NCI-H2107 (cell line): ENCODE measurements at regions not wholly inside any gene's neighbourhood (a gene's known extent, or its start where the extent isn't known, plus 50 kb on each side); places are given as distances from the start of the nearest gene placed in this dataset.
"Not testable (repeated sequence)": the region's sequence is repeated elsewhere in the genome, so short reads cannot be mapped to it uniquely, and the experiment has no call there.

Experiments
- DNase-seq: peaks from one replicate; lab custom pipeline; 2025; lab: John Stamatoyannopoulos, UW

DNA sequence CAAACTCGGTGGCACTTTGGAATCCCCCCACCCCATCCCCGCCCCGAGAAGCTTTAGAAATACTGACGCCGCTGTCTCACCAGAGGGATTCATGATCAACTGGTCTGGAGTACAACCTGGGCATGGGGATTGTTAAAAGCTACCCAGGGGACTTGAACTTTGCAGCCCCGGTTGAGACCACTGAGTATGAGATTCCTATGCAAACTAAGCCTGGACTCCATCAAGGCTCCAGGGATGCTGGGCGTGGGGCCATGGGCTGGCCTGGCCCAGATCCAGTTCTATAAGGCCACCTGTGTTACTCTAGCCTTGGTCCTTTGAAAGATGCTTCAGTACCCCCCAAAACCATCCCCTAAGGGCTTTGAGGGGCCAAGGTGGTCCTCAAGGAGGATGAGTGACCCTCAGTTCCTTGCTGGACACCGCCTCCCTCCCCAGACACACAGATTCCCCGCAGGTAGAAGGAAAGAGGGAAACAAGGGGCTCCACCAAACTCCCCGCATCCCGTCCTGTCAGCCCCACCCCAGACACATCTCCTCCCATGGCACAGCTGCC is 68.5 kb downstream of the MRPL36 start:
- DNase-seq, result no peak

DNA sequence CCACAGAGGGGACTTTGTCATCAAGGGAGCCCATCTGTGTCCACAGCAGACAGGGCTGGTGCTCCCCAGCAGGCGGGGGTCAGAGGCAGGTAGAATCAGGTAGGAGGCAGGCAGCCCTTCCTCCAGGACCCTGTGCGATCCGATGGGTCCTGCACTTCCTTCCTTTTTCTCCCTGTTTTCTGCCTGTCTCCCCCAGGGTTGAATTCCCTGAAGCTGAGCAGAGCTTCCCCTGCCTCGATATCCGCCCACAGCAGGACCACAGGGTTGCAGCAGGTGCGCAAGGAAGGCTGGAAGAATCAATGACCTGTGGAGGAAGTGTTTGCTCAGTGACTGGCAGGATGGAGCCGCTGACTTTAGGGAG is 69.2 kb downstream of the MRPL36 start:
- no peak for DNase-seq

DNA sequence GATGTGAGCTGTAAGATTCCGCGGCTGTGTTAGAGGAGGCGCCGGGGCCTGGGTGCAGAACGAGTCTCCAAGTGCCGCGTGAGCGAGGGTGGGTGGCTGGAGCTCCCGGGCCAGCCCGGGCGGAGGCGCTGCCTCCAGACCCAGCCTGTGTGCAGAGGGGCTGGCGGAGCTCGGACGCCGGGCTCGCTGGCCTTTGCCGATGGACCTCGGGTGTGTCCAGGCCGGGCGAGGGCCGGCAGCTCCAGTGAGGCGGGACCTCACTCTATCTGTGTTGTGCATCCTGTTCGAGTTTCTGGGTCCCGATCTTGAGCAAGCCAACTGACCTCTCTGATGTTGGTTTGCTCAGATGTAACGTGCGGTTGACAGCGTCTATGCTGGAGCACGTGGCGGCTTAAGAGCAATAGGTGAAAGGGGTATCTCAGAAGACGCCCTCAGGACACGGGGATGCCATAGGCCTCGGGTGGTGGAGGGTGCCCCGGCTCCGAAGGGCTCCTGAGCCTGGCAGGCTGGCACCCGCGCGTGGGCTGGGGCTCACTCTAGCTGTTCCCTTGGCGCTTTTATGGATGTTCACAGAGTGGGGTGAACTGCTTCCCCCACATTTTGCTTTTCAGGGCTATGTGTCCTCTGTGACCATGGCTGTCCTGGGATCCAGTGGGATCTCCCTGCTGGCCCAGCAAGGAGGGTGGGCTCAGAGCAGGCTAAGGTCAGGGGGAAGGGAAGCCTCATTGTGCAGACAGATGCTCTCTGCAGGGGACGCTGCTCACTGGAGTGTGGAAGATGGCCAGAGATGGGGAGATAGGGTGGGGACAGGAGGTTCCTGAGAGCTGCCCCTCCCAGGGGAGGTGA is 69.8 kb downstream of the MRPL36 start:
- no peak for DNase-seq

DNA sequence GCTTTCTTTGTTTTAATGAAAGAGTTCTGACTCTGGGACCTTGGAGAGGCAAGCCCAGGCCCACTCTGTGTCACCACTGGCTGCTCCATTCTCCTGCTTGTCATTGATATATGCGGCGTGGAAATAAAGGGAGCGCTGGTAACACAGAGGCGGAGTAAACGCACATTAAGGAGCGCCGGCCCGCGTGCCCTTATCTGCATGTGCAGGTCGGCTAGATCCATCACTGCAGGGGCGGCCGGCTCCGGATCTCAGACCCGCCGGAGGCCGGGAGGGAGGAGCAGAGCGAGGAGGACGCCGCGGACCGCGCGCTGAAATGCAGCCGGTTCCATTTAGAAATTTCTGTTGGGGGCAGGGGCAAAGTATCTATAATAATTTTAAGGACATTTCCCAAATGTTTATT is 70.8 kb downstream of the MRPL36 start:
- DNase-seq, result no peak

DNA sequence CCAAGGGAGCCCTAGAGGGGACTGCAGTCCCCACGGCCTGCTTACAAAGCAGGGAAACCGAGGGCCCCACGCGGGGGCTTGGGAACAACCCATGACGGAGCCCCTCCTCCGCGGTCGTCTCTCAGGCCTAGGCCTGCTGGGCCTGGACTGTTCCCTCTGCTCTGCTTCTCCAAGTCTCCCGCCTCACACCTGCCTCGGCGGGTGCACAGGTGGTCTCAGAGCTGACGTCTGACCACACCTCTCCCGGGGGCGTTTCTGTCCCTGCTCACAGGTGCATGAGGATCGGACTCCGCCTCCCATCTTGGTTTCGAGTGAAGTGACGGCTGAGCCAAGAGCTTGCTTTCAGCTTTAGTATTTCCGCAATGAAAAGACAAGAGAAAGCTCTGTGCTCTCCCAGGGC is 72.1 kb downstream of the MRPL36 start:
- no peak for DNase-seq

DNA sequence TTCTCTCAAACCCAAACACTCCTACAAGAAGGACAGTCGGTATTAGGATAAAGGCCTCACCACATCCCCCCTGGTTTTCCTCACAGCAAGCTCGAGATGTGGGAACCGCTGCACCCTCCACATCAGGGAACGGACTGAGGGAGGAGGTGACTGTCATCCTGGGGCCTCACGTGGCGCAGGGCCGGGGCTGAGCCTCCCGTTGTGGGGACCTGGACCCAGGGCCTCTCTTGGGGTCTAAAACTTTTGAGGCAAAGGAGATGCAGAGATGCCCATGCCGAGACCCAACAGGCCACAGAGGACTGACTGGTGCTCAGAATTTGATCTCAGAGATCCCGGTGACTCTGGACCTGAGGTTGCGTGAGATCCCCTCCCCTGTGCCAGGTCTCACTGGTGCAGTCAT is 72.7 kb downstream of the MRPL36 start:
- DNase-seq, result no peak

DNA sequence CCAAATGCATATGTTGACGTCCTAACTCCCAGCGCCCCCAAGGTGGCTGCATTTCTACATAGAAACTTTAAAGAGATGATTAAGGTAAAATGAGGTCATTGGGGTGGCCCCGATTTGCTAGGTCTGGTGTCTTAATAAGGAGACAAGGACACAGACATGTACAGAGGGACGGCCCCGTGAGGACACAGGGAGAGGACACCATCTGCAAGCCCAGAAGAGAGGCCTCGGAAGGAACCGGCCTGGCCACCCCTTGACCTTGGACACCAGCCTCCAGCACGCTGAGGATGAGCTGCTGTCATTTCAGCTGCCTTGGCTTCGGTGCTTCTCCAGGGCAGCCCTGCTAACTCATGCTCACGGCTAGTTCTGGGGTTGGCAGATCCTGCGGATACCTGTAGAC is 73.2 kb downstream of the MRPL36 start:
- no peak for DNase-seq

DNA sequence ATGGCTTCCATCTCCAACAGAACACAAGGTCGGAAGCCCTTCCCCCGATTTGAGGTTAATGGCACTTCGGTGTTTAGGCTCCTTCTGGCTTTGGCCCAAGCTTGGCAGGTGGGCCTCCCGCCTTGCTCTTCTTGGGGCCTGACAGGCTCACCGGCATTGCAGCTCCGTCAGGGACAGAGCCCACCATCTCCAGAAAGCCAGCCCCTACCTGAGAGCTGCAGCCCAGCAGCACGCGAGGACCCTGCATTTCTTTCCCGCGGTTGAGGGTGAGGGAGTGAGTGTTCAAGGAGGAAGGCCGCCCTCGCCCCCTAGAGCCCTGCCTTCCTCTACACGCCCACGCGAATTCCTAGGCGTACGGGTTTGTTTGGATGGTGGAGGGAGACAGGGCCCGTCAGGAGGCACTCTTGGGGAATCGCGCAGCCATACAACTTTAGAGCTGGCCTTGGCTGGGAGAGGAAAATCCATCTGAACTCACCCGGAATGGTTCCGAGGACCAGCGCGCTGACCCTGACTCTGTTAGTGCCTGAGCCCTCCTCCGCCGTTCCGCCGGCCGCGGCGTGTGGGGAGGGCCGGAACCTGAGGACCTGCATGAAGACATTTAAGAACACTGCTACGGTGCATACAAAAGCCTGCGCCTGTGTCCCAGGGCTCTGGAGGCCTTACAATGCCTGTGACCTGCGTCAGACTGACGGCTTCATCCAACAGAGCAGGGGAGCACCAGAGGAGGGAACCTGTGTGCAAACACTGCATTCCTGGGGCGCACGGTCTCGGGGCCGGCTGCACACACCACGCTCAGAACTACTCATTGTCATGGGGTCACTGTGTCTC is 73.8 kb downstream of the MRPL36 start:
- DNase-seq, result no peak

DNA sequence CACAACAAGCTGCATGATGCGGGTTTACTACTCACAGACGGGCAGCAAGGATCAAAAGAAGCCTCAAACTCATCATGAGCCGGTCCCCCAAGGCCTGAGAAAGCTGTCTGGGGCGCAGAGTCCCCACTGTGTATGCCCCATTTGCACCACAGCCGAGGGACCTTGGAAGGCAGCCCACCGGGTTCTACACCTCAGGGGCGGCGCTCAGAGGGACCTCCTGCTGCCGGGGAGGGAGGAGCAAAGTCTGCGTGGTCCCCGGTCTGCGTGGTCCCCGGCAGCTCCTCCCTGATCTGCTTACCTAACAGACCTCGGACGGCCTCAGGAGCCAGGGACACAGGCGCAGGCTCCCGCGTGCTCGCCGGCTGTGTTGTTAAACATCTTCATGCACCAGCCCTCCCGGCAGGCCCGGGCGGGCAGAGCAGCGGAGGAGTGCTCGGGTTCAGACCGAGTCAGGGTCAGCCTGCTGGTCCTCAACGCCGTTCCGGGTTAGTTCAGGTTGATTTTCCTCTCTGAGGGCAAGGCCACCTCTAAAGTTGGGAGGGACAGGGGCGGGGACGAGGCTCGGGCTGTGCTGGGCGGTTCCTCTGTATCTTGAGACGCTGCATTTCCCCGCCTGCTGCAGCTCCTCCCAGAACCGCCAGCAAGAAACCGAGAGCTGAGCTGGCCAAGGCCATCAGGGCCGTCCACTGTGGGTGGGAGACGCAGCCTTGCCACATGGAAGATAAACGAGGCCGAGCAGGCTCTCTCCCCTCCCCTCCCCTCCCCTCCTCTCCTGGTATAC is 74.6 kb downstream of the MRPL36 start:
- DNase-seq, result no peak

DNA sequence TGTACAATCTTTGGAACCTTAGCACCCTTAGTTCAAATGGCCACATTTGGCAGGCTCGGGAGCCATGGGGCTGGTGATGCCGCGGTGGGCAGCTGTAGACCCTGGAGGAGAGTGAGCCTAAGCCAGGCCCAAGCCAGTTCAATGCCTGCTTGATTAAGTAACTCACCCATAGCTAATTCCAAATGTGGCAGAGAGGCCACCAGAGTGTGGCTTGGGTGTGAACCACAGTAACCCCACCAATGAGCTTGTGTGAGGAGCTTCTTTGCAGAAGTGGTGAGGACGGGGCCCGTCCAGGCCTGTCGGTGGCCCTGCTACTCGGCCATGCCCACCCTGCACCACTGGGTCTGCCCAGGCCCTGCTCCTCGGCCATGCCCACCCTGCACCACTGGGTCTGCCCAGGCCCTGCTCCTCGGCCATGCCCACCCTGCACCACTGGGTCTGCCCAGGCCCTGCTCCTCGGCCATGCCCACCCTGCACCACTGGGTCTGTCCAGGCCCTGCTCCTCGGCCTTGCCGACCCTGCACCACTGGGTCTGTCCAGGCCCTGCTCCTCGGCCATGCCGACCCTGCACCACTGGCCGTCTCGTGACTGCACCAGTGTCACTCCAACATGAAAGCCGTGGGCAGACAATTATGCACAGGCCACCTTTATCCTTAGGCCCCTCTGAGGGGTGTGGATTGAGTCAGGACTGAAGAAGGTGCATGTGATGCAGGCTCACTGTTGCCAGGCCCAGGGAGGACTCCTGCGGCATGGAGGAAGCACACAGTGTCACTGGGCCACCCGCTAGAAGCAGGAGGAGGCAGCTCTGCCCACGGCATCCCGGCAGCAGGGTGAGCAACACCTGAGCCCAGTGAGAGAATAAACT is 75.4 kb downstream of the MRPL36 start:
- DNase-seq, result no peak

DNA sequence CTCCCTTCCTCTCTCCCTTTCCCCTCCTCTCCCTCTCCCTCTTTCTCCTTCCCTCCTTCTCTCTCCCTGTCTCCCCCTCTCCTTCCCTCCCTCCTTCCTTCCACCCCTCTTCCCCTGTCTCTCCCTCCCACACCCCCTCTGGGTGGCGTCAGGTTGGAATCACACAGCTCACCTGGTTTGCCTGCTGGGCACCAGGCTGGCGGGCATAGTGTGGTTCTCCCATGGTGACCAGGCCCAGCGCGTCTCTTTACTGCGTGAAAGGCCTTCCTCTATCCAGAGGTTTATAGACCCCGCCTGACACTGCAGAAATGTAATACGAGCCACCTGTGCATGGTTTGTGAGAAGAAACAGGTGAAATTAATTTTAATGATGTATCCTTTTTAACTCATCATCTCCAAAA is 76.2 kb downstream of the MRPL36 start:
- DNase-seq, result no peak

DNA sequence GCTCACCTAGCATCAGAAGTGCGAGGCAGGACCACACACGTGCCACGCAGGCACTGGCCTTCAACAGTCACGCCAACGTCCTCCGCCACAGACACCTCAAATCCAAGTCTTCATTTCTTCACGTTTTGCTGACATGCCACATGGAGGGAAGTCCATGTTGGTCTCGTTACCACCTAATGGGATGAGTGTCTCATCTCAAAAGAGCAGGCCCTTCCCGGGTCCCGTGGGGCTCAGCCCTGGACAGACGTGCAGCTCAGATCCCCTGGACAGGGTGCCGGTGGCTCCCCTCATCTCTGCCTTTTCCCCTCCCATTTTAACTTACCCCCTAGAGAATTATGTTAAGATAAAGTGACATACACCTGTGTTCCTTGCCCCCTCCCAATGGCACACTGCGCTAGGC is 76.8 kb downstream of the MRPL36 start:
- no peak for DNase-seq

DNA sequence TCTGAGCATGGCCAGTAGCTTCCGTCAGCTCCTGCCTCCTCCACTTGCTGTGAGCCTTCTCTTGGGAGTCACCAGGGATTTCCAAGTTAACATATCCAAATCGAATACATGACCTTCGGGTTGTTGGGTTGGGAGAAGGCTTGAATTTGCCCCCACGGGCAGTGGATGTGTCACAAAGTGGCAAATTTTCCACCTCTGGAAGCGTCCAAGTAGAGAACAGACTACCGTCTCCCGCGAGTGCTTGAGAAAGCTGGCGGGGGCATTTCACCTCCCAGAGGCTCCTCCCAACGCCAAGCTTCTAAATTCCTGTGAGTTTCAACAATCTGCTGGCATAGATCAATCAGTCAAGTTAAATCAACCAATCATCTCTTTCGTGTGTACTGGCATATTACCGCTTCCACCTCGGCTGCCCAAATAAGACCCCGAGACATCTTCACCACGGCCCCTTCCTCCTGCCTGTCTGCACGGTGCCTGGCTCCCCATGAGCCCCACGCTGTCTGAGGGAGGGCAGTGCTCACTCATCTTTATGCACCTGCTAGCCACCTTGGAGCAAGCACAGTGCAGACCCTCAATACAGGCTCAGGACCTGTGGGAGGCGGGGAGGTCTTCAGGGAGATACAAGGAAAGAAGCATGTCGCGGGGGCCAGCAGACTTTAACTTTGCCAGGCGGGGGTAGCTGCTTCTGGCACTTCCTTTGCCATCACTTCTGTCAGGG is 79.1 kb downstream of the MRPL36 start:
- no peak for DNase-seq

DNA sequence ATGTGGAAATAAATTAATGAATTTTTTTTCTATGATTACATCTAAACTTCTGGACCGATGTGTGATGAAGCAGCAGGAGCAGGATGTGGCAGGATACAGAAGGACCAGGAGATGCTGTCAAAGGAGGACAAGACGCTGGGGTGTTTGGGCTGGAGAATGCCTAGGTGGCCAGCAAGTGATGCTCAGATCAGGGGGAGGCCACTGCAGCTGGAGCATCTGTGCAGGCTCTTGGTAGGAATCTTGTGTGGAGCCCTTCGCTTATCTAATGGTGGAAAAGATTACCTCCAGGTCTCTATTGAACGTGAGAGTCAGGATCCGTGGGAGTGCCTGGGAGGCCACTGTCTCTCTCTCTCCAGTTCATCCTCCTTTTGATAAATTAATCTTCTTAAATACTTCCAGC is 79.8 kb downstream of the MRPL36 start:
- no peak for DNase-seq

DNA sequence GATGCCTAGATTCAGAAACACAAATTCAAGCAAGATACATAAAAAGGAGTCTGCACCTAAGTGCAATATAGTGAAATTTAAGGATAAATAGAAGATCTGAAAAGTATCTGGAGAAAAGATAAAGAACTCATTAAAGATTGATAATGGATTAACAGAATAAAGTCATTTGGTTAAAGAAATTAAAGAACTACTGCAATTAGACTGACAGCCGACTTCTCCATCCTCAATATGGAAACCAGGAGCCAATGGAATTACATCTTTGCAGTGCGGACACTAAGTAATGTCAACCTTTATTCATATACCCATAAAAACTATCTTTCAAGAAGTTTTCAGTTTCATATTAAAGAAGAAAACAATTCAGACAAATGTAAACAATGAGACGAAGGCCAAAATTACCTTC is 81.0 kb downstream of the MRPL36 start:
- DNase-seq, result no peak

DNA sequence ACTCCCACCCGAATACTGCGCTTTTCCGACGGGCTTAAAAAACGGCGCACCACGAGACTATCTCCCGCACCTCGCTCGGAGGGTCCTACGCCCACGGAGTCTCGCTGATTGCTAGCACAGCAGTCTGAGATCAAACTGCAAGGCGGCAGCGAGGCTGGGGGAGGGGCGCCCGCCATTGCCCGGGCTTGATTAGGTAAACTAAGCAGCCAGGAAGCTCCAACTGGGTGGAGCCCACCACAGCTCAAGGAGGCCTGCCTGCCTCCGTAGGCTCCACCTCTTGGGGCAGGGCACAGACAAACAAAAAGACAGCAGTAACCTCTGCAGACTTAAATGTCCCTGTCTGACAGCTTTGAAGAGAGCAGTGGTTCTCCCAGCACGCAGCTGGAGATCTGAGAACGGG is 89.5 kb downstream of the MRPL36 start:
- not testable (repeated sequence) for DNase-seq

DNA sequence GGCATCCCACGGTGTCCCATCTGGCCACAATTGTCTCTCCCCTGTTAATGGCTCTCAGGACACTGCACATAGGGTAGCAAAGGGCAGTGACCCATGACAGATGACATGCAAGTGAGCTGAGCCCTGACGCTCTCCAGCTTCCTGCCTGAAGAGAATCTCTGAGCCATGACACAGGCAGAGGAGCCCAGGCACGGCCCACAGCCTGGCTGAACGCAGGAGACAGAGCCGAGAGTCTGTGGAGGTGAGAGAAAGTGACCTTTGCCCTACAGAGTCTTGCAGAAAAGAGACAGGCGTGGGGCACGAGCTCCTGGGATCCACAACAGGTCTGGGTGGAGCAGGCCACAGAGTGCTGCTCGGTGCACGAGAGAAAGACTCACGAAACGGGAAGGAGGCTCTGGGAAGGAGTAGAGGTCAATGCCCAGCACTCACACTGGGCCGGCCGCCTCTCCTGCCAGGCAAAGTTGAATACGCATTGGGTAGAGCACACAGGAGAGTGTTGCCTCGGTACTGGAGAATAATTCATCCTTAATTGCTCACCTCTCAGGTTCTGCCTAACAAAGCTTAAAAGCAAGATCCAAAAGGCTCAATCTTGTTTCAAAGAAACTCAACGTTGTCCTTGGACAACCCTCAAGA is 90.3 kb downstream of the MRPL36 start:
- no peak for DNase-seq

DNA sequence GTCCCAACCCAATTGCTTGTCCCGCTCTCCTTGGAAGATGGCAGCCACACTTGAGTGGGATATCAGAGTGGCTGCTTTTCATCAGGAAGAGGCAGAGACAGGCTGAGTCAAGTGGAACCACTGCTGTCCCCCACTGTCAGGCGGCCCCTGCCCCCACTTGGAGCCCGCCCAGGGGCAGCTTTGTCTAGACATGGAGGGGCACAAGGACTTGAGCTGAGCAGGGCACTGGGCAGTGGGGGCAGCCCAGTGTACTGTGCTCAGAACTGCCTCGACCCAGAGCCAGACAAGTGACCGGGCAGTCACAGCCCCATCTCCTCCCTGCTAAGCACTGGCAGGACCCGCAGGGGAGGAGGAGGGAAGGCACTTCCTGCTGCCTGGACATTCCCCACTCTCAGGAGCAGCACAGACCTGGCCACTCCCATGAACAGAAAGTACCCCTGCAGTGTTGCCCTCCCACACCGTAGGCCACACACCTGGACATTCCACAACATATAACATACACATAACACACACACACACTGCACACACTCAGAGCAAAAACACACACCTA is 91.0 kb downstream of the MRPL36 start:
- no peak for DNase-seq

DNA sequence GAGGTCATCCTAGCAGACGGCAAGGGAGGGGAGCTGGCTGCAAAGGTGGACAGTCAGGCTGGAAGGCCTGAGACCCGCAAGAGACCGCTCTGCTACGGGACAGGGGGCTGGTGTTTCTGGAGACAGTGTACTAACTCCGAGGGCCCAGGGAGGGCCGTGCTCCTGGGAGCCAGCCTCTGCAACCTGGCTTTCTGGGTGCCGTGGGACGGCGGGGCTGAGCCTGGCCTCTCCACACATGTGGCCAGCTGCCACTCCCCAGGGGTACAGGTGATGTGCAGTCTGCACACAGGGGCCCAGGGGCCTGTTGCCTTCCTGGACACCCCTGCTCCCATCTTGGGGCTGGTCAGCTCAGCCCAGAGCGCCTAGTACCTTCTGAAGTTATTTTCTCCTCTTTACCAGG is 92.2 kb downstream of the MRPL36 start:
- no peak for DNase-seq

DNA sequence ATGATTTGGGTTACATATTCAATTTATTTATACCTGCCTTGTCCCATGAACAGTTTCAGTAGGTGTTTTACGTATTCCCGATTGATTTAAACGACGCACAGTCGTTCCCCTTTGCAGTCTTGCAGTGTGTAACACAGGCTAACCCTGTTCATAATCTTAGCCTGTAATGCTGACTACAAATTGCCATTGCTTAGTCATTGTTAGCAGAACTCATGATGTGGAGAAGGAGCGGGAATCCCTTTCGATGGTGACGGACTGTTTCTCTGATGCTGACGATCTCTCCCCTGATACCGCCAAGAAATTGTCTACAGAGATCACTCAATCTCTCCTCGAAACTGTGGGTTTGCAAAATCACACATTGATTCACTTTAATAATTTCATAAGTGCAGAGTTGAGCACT is 93.2 kb downstream of the MRPL36 start:
- DNase-seq, result no peak
